WTC11 (cell line): ENCODE measurements at regions not wholly inside any gene's neighbourhood (a gene's known extent, or its start where the extent isn't known, plus 50 kb on each side); places are given as distances from the start of the nearest gene placed in this dataset.

Source experiments
- ATAC-seq: fragments of 200-7000 bp; cut with Tn5 transposase; 2 replicates; pipeline ENCODE4 v1.10.0; 2021; ENCODE audit warnings: mild to moderate bottlenecking, moderate library complexity
- CTCF ChIA-PET: fragments of 300-600 bp; sonication (Branson Sonifier 250); formaldehyde crosslinking; loops from one replicate; lab custom pipeline; 2021; ENCODE audit warnings: antibody characterized with exemption; lab: Charles Lee
- POLR2A ChIA-PET: fragments of 350-600 bp; sonication (Branson Sonifier 250); formaldehyde crosslinking; loops from one replicate; lab custom pipeline; 2021; ENCODE audit warnings: antibody characterized with exemption; lab: Charles Lee
- DNase-seq: peaks from one replicate; pipeline ENCODE4 v3.0.0; 2021; ENCODE audit warnings: low spot score
- H3K27ac Mint-ChIP-seq: 2 replicates; pipeline ENCODE4 v1.8.0; 2021; ENCODE audit warnings: mixed read lengths
- H3K27me3 Mint-ChIP-seq: 2 replicates; pipeline ENCODE4 v1.8.0; 2021; ENCODE audit warnings: low read depth, mild to moderate bottlenecking, moderate library complexity, mixed read lengths
- H3K36me3 Mint-ChIP-seq: 2 replicates; pipeline ENCODE4 v1.8.0; 2021; ENCODE audit warnings: mixed read lengths
- H3K4me1 Mint-ChIP-seq: 2 replicates; pipeline ENCODE4 v1.8.0; 2022; ENCODE audit warnings: mixed read lengths
- H3K4me3 Mint-ChIP-seq: 2 replicates; pipeline ENCODE4 v1.8.0; 2021; ENCODE audit warnings: mild to moderate bottlenecking, moderate library complexity, mixed read lengths
- H3K9me3 Mint-ChIP-seq: 2 replicates; pipeline ENCODE4 v1.8.0; 2021; ENCODE audit warnings: mixed read lengths
- ATF1 ChIP-seq: sonication (generic); formaldehyde crosslinking; IDR thresholded peaks from 2 replicates; pipeline ENCODE4 v1.8.1; 2023; ENCODE audit warnings: mild to moderate bottlenecking, moderate library complexity, missing genetic modification reagents
- ATF6 ChIP-seq: sonication (generic); formaldehyde crosslinking; IDR thresholded peaks from 2 replicates; pipeline ENCODE4 v1.8.1; 2023; ENCODE audit warnings: mild to moderate bottlenecking, missing genetic modification reagents
- CBFB ChIP-seq: sonication (generic); formaldehyde crosslinking; IDR thresholded peaks from 2 replicates; pipeline ENCODE4 v1.8.1; 2022; ENCODE audit warnings: mild to moderate bottlenecking, low read depth, missing genetic modification reagents
- CREB1 ChIP-seq: sonication (generic); formaldehyde crosslinking; IDR thresholded peaks from 2 replicates; pipeline ENCODE4 v1.8.0; 2023; ENCODE audit warnings: mild to moderate bottlenecking, missing genetic modification reagents
- EMX1 ChIP-seq: fragments of 250-450 bp; sonication (Bioruptor Pico); IDR thresholded peaks from 2 replicates; pipeline ENCODE4 v1.8.0; 2021; ENCODE audit warnings: mild to moderate bottlenecking
- ERG ChIP-seq: fragments of 250-450 bp; sonication (Bioruptor Pico); IDR thresholded peaks from 2 replicates; pipeline ENCODE4 v1.8.0; 2021; ENCODE audit warnings: mild to moderate bottlenecking
- ESRRA ChIP-seq: sonication (generic); formaldehyde crosslinking; IDR thresholded peaks from 2 replicates; pipeline ENCODE4 v1.8.1; 2022; ENCODE audit warnings: mild to moderate bottlenecking, missing genetic modification reagents, borderline replicate concordance
- FOXJ3 ChIP-seq: sonication (generic); formaldehyde crosslinking; IDR thresholded peaks from 2 replicates; pipeline ENCODE4 v1.9.0; 2021; ENCODE audit warnings: missing genetic modification reagents, mild to moderate bottlenecking, borderline replicate concordance
- FOXK1 ChIP-seq: sonication (generic); formaldehyde crosslinking; IDR thresholded peaks from 2 replicates; pipeline ENCODE4 v1.8.0; 2022; ENCODE audit warnings: mild to moderate bottlenecking, moderate library complexity, missing genetic modification reagents
- FOXP1 ChIP-seq: sonication (generic); formaldehyde crosslinking; IDR thresholded peaks from 2 replicates; pipeline ENCODE4 v1.8.0; 2022; ENCODE audit warnings: missing genetic modification reagents, mild to moderate bottlenecking, moderate library complexity, borderline replicate concordance
- GTF2I ChIP-seq: fragments of 250-450 bp; sonication (Bioruptor Pico); conservative IDR thresholded peaks from 2 replicates; pipeline ENCODE4 v1.4.0; 2021; ENCODE audit warnings: mild to moderate bottlenecking
- IRF2 ChIP-seq: sonication (generic); formaldehyde crosslinking; IDR thresholded peaks from 2 replicates; pipeline ENCODE4 v1.8.0; 2022; ENCODE audit warnings: low read depth, missing genetic modification reagents, borderline replicate concordance
- JAZF1 ChIP-seq: fragments of 250-450 bp; sonication (Bioruptor Pico); IDR thresholded peaks from 2 replicates; pipeline ENCODE4 v1.9.0; 2021; ENCODE audit warnings: moderate library complexity, mild to moderate bottlenecking, inconsistent platforms
- MAX ChIP-seq: sonication (generic); formaldehyde crosslinking; IDR thresholded peaks from 2 replicates; pipeline ENCODE4 v1.8.0; 2022; ENCODE audit warnings: mild to moderate bottlenecking, missing genetic modification reagents
- MLX ChIP-seq: sonication (generic); formaldehyde crosslinking; IDR thresholded peaks from 2 replicates; pipeline ENCODE4 v1.8.1; 2023; ENCODE audit warnings: mild to moderate bottlenecking, missing genetic modification reagents, moderate library complexity
- NFATC4 ChIP-seq: fragments of 250-450 bp; sonication (Bioruptor Pico); IDR thresholded peaks from 2 replicates; pipeline ENCODE4 v1.9.0; 2021; ENCODE audit warnings: mild to moderate bottlenecking
- NR1H2 ChIP-seq: sonication (generic); formaldehyde crosslinking; IDR thresholded peaks from 2 replicates; pipeline ENCODE4 v1.9.0; 2021; ENCODE audit warnings: mild to moderate bottlenecking, moderate library complexity, missing genetic modification reagents
- NR3C1 ChIP-seq: sonication (generic); formaldehyde crosslinking; conservative IDR thresholded peaks from 2 replicates; pipeline ENCODE4 v1.8.1; 2023; ENCODE audit warnings: low read depth, mild to moderate bottlenecking, missing genetic modification reagents
- SMAD4 ChIP-seq: sonication (generic); formaldehyde crosslinking; IDR thresholded peaks from 2 replicates; pipeline ENCODE4 v1.8.0; 2022; ENCODE audit warnings: mild to moderate bottlenecking, missing genetic modification reagents
- TCF7 ChIP-seq: sonication (generic); formaldehyde crosslinking; IDR thresholded peaks from 2 replicates; pipeline ENCODE4 v1.8.0; 2022; ENCODE audit warnings: mild to moderate bottlenecking, low read depth, missing genetic modification reagents, moderate library complexity
- TEAD1 ChIP-seq: sonication (generic); formaldehyde crosslinking; IDR thresholded peaks from 2 replicates; pipeline ENCODE4 v1.8.0; 2022; ENCODE audit warnings: mild to moderate bottlenecking, missing genetic modification reagents
- TEAD4 ChIP-seq: sonication (generic); formaldehyde crosslinking; IDR thresholded peaks from 2 replicates; pipeline ENCODE4 v1.8.0; 2022; ENCODE audit warnings: mild to moderate bottlenecking, missing genetic modification reagents
- ZBTB43 ChIP-seq: sonication (generic); formaldehyde crosslinking; IDR thresholded peaks from 2 replicates; pipeline ENCODE4 v1.8.1; 2023; ENCODE audit warnings: mild to moderate bottlenecking, missing genetic modification reagents
- ZNF138 ChIP-seq: sonication (generic); formaldehyde crosslinking; conservative IDR thresholded peaks from 2 replicates; pipeline ENCODE4 v1.8.1; 2022; ENCODE audit warnings: mild to moderate bottlenecking, moderate library complexity, missing genetic modification reagents
- ZNF263 ChIP-seq: sonication (generic); formaldehyde crosslinking; IDR thresholded peaks from 2 replicates; pipeline ENCODE4 v1.8.1; 2022; ENCODE audit warnings: low read depth, mild to moderate bottlenecking, moderate library complexity, missing genetic modification reagents
- ZNF396 ChIP-seq: fragments of 250-450 bp; sonication (Bioruptor Pico); IDR thresholded peaks from 2 replicates; pipeline ENCODE4 v1.8.0; 2021; ENCODE audit warnings: mild to moderate bottlenecking, moderate library complexity, borderline replicate concordance
- ZNF416 ChIP-seq: fragments of 250-450 bp; sonication (Bioruptor Pico); IDR thresholded peaks from 2 replicates; pipeline ENCODE4 v1.9.0; 2021; ENCODE audit warnings: mild to moderate bottlenecking, inconsistent platforms
- ZNF423 ChIP-seq: fragments of 250-450 bp; sonication (Bioruptor Pico); IDR thresholded peaks from 2 replicates; pipeline ENCODE4 v2.1.2; 2022; ENCODE audit warnings: mild to moderate bottlenecking, moderate library complexity
- ZNF671 ChIP-seq: fragments of 250-450 bp; sonication (Bioruptor Pico); IDR thresholded peaks from 2 replicates; pipeline ENCODE4 v1.8.0; 2021; ENCODE audit warnings: mild to moderate bottlenecking

DNA sequence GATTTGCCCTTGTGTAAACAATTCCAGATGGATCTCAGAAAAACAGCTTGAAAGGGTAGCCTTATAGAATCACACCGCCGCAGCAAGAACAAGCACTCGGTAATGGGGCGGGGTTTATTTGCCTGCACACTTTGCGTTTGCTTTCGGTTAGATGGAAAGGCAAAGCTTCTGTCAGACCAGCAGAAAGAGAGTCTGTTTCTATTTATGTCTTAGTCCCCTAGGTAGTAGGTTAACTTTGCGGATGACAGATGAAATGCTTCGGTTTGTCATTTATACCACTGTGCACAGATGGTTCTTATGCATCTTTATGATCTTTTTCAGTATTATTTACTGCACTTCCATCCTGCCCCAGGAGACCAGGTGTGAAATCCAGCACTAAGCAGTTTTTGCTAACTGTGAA, 62.2 kb downstream of the PYDC2 start:
- no peak overlapping the region for H3K27ac Mint-ChIP-seq
- no peaks in the 10 kb centered on the region for H3K27me3 Mint-ChIP-seq
- H3K36me3 Mint-ChIP-seq: no peaks in the 10 kb centered on the region
- DNase-seq (no peak), ATAC-seq (no peak)
- TF ChIP-seq ZNF416 (CRISPR knock-in tag) (no peak), JAZF1 (CRISPR knock-in tag) (no peak), NR1H2 (CRISPR knock-in tag) (no peak), ESRRA (no peak), ZNF263 (no peak), ZBTB43 (CRISPR knock-in tag) (no peak), EMX1 (CRISPR knock-in tag) (no peak), NFATC4 (CRISPR knock-in tag) (no peak), MLX (CRISPR knock-in tag) (no peak), IRF2 (no peak), FOXK1 (CRISPR knock-in tag) (no peak), TEAD1 (no peak), ATF6 (CRISPR knock-in tag) (no peak), ZNF138 (no peak), GTF2I (no peak)
- H3K4me1 Mint-ChIP-seq: no peaks in the 10 kb centered on the region
- no peaks in the 10 kb centered on the region for H3K9me3 Mint-ChIP-seq
- POLR2A ChIA-PET: no interaction called here
- H3K4me3 Mint-ChIP-seq: no peak overlapping the region
- CTCF ChIA-PET: no interaction called here

DNA sequence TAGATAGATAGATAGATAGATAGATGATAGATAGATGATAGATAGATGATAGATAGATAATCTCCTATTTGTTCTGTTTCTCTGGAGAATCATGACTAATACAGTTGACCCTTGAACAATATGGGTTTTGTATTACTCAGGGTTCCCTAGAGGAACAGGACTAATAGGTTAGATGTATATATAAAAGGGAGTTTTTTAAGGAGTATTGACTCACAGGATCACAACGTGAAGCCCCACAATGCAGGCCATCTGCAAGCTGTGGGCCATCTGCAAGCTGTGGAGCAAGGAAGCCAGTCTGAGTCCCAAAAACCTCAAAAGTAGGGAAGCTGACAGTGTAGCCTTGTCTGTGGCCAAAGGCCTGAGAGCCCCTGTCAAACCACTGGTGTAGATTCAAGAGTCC, 67.6 kb downstream of the PYDC2 start:
- H3K4me1 Mint-ChIP-seq: no peaks in the 10 kb centered on the region
- POLR2A ChIA-PET: no interaction called here
- H3K27me3 Mint-ChIP-seq: no peaks in the 10 kb centered on the region
- no peaks in the 10 kb centered on the region for H3K9me3 Mint-ChIP-seq
- TF ChIP-seq FOXJ3 (CRISPR knock-in tag): no peak
- no peak for TF ChIP-seq ZNF396
- no peak for TF ChIP-seq ZNF671 (CRISPR knock-in tag)
- TF ChIP-seq TCF7 (CRISPR knock-in tag): no peak
- TF ChIP-seq ATF1 (CRISPR knock-in tag): no peak
- no peak for TF ChIP-seq MAX (CRISPR knock-in tag)
- no peak for TF ChIP-seq ERG (CRISPR knock-in tag)
- no peak for TF ChIP-seq TEAD4 (CRISPR knock-in tag)
- no peak for TF ChIP-seq FOXP1 (CRISPR knock-in tag)
- no peak for TF ChIP-seq SMAD4 (CRISPR knock-in tag)
- TF ChIP-seq MLX (CRISPR knock-in tag): no peak
- no peak for TF ChIP-seq NR3C1
- TF ChIP-seq ZNF423 (CRISPR knock-in tag): no peak
- no peak for TF ChIP-seq ZNF416 (CRISPR knock-in tag)
- no peak for TF ChIP-seq CREB1
- TF ChIP-seq CBFB: no peak
- CTCF ChIA-PET: no interaction called here
- no peak overlapping the region for H3K27ac Mint-ChIP-seq
- H3K4me3 Mint-ChIP-seq: no peak overlapping the region
- DNase-seq: no peak
- H3K36me3 Mint-ChIP-seq: no peaks in the 10 kb centered on the region
- ATAC-seq: no peak
